Urothelium cell line (cell line): ENCODE measurements at regions not wholly inside any gene's neighbourhood (a gene's known extent, or its start where the extent isn't known, plus 50 kb on each side); places are given as distances from the start of the nearest gene placed in this dataset.

Experiments used
- DNase-seq: peaks from one replicate; pipeline ENCODE4 v3.0.0; 2011; ENCODE audit warnings: low spot score, mixed read lengths
- FAIRE-seq: peaks from 2 replicates; lab custom pipeline; 2011; peaks lifted over from hg19 to GRCh38; lab: Jason Lieb, UNC

DNA sequence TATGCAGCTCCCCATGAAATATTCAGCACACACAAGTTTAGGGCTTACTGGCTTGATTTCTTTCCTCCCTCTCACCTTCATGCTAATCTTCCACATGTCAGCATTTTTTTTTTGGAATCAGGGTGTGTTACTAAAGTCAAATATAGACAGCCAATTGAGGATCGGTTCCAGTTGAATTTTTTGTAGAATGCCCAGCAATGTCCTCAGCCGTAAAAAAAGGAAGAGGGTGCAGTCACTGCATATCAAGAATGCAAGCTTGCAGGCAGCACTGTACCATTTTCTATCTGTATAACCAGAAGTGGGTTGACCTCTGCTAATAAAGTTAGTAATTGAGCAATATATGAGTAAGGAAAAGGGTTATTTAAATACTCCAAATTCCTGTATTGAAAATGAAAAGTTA lies 51.4 kb upstream of the CHMP2B start:
- no peak for DNase-seq
- FAIRE-seq = no peak

DNA sequence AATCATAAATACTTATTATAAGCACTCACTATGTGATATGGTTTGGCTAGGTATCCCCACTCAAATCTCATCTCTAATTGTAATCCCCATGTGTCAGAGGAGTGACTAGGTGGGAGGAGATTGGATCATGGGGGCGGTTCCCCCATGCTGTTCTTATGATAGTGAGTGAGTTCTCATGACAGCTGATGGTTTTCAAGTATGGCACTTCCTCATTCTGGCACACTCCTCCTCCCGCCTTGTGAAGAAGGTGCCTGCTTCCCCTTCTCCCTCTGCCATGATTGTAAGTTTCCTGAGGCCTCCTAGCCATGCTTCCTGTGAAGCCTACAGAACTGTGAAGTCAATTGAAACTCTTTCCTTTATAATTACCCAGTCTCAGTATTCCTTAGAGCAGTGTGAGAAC lies 53.3 kb upstream of the CHMP2B start:
- DNase-seq (no peak), FAIRE-seq (no peak)

DNA sequence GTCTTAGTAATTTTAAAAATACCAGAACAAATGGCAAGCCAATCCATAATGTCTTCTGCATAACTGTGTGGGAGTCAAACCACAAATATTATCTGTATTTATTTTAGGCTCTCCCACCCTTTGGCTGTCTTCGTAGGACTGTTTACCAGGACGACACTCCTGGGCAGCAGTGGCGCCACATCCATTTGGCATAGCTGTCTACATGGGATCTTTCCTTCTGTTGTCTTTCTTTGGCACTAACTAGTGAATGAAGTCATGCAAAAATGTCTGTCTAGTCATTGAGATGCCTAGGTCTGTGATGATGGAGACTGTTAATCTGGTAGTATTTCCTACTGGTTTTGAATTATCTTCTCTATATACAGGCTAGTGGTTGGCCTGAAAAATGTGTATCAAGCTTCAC lies 54.0 kb upstream of the CHMP2B start:
- FAIRE-seq (no peak), DNase-seq (no peak)

DNA sequence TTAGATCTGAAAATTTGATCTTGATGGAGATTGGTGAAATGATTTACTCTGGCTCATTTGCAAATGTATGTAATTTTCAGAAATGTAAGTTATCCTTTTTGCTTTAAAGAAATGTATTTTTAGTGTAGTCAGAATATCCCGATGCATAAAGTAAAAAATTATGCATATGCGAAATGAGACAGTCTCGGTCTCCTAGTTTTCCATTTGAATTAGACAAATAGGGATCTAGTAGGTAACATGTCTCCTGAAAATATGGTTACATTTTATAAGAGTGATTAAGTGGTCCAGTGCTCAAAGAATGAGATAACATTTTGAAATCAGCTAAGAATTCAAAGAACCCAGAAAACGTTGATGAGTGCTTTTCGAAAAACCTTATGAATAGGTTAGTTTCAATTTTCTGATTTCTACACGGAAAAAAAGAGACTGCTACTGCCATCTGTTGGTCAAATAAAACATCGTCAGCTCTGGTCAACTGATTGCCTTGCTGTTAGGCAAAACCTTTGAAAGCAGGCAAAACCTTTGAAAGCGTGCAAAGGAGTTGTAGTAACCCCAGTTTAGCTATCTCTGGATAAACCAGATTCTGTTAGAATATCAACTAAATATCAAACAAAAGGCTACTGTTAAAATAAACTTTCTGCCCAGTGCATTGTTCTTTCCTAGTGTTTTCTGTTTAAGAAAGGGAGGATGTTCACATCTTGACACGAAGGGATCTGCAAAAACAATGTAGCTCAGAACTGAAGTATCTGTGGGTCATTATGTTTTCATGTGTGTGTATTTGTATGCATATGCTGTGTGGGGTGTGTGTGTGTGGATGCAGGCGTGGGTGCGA lies 59.3 kb upstream of the CHMP2B start:
- no peak for FAIRE-seq
- peak; percentile 21 for DNase-seq

DNA sequence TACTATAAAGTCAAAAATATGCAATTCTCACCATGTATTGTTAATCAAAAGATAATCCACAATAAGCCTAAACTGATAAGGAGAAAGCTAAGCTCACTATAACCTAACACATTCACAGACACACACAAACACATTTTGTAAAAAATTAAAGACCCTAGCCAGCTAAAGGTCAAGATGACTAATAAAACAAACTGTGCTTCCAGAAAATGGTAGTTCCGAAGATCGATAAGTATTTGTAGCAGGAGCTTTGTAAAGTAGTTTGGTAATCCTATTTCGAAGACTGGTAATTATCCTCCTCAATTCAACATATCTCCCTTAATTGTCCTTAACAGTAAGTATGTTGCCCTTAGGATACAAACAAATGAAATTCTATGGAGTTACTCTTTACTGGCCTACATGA lies 62.9 kb upstream of the CHMP2B start:
- DNase-seq = no peak
- no peak for FAIRE-seq

DNA sequence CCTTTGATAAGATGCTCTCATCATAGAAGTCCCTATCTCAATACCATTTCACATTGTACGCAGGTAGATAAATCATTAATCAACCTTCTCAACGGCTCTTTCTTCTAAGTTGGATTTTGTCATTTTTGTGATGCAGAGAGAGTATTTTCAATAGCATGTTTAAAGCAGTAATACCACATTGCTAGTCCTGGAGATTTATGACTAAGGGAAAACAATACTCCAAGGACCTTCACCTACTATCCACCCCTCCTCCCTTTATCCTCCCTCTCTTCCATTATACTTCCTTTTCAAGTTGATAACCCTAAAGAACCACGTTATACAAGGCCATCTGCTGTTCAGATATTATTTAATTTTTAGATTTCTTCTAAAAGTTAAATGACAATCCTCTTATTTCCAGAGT lies 65.3 kb upstream of the CHMP2B start:
- no peak for DNase-seq
- no peak for FAIRE-seq

DNA sequence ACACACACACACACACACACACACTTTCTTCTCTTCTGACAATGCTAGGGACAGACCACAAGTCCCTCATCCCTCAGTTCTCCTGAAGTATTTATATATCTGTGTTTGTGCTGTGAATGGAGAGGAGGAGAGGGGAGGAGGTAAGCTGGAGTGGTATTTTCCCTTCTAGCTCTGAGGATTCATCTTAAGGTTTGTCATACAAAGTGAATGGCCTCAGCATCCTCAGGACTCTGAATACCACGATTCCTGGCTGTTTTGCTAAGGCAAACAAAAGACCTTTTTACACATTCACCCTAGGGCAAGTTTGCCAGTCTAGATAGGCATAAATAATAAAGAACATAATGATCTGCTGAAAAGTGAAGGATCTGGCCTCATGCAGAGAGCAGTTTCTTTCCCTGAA lies 65.7 kb upstream of the CHMP2B start:
- DNase-seq = no peak
- no peak for FAIRE-seq

DNA sequence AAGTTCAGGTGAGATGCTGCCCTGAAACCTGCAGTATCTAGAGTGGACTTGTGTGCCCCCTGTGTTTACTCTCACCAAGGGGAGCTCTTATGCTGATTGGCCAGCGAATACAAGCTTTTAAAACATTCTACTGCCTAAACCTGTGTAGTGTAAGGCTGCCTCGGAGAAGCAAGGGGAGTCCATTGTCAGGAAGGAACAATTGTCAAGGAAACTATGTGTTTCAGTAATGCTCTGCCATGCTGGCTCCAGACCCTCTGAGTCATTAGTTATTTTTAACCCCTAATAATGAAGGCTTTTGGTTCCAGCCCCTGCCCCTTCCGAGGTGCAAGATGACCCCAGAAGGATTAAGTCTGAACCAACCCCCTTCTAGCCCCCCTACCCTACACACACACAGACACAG lies 66.1 kb upstream of the CHMP2B start:
- DNase-seq = no peak
- no peak for FAIRE-seq

DNA sequence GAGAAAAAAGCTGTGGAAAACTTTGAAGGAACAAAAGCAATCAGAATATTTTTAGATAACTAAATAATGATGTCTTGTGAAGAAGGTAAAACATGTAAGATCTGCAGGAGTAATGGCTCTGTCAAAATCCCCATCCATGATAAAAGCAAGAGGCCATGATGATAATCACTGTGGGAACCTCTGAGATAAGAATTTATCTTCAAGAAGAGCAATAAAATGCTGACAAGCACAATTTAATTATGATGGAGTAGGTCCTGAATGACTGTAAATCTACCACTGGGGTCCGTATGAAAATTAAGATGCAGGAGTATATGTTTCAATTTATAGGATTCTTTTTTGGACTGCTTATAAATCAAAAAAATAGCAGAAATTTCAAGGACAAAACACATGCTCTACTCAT lies 68.3 kb upstream of the CHMP2B start:
- DNase-seq = no peak
- FAIRE-seq = no peak

DNA sequence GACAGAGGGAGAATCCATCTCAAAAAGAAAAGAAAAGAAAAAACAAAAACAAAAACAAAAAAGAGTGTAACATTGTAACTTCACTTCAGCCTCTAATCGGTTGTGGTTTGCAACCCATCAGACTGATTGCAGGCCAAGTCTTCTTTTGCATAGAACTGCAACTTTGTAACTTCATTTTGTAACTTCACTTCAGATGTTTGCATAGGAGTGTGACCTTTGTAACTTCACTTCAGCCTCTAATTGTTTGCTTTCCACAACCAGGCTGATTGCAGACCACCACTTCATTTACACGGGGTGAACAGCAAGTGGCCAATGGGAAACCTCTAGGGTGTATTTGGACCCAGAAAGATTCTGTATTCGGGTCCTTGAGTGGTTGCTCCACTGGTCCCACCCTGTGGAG lies 79.1 kb upstream of the CHMP2B start:
- FAIRE-seq (no peak), DNase-seq (no peak)

DNA sequence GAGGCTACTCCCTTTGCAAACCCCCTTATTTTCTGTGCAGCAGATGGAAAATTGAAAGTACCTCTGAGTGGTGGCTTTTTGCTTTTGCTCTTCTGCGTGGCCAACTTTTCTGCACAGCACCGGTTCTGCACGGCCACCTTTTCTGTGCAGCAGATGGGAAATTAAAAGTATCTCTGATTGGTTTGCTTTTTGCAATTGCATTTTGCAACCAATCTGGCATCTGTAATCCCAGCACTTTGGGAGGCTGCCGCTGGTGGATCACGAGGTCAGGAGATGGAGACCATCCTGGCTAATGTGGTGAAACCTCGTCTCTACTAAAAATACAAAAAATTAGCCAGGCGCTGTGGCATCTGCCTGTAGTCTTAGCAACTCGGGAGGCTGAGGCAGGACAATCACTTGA lies 79.5 kb upstream of the CHMP2B start:
- no peak for FAIRE-seq

DNA sequence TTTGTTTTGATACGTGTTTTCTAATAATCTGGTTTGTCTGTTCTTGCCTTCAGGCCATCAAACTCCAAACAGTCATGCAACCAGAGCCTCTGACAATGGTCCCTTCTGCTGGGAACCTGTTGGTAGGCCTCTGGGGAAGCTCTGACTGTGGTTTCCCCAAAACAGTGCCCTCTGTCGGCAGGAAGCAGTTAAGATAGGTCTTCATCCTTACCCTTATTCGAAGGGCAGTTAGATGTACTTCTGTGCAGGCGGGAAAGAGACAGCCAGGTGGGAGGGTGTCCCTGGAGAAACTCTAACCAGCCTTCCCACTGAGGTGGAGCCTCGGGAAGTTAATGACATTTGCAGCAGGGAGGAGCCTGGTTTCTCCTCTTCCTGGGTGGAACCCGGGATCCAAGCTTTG lies 81.6 kb upstream of the CHMP2B start:
- DNase-seq (no peak), FAIRE-seq (no peak)

More for the DNA sequence above, 79.5 kb upstream of the CHMP2B start:
- no peak for DNase-seq

DNA sequence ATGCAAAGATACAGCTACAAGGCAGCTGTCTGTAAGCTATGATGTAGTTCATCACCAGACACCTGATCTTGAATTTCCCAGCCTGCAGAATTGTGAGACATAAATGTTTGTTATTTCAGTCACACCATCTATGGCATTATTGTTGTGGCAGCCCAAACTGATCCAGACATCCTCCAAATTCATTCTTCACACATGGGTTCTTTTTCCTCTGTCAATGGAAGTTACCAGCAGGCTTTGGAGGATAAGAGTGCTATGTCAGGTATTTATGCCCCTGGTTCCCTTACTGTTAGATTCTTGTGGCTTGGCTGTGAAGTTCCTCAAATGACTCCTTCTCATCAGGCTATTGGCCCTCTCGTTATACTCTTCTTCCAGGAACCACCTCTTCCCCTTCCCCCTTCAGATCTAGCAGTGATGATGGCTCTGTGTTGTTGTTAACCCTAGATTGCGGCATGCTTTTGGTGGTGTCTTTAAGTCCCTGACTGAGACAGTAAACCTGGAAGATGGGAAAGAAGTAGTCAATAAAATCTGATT lies 91.0 kb upstream of the CHMP2B start:
- no peak for FAIRE-seq
- no peak for DNase-seq

DNA sequence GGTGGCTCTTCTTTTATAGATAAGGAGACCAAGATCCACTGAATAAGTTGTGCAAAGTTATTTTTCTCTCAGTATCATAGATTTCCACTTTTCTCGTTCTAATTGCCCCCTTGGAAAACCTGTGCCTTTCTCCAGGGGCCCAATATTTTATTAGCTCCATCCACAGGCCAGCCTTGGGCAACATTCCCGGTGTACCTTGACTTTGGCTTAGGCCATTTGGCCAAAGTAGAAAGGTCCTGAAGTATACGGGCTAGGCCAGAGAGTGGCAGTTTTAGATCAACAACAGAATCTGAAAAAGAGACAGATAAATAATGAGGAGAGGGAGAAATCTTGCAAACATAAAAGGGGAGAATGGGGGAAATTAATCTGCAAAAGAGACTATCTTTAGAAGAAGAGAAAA lies 91.7 kb upstream of the CHMP2B start:
- no peak for DNase-seq
- FAIRE-seq = no peak

DNA sequence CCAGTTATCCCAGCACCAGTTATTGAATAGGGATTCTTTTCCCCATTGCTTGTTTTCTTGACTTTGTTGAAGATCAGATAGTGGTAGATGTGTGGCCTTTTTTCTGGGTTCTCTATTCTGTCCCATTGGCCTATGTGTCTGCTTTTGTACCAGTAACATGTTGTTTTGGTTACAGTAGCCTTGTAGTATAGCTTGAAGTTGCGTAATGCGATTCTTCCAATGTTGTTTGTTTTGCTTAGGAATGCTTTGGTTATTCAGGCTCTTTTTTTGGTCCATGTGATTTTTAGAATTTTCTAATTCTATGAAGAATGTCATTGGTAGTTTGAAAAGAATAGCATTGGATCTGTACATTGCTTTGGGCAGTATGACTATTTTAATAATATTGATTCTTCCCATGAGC lies 94.3 kb upstream of the CHMP2B start:
- DNase-seq = no peak
- no peak for FAIRE-seq

DNA sequence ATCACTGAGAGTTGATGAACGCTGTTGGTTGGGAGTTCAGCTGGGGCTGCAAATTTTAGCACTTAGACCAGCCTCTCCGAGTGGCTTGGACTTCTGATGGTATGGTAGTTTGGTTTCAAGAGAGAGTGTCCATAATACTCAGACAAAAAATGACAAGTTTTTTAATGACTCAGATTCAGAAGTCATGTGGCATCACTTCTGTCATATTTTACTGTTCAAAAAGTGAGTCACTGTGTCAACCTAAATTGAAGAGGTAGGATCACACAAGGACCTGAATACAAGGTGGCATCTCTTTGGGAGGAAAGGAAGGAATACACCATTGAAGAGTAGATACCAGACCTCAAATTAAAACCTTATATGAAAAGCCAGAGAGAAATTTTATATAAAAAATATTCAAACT lies 99.1 kb upstream of the CHMP2B start:
- DNase-seq = no peak
- no peak for FAIRE-seq

DNA sequence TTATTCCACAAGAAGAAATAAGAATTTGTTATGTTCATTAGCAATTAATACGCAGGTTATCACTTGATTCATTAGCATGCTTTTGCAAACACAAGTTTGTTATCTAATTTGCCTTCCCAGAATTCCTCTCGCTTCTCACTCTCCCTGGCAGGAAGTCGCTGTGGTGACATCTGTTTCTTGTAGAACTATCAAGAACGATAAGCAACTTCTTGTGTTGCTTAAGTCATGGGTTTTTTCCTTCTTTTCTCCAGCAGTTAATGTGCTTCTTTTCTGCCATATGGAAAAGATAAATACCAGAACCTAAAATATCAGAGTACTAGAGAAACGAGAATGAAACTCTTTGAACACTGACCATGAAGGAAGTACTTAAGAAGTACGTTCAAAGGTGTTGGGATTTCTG lies 99.8 kb upstream of the CHMP2B start:
- FAIRE-seq = no peak

DNA sequence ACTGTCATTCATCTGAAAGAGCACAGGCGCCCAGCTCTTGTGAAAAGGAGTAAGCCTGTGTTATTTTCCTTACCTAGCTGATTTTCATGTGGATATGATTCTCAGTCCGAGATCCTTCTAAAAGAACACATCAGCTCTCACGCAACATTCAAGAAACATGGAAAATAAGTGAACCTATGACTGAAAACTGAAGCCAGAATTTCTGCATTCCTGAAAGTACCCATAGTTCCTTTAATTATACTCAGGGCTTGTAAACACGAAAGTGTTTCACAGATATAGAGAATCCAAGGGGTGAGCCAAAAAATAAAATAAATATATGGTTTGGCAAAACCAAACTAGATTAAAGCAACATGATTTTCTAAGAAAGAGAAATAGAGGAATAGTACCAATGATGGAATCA lies 100.8 kb upstream of the CHMP2B start:
- FAIRE-seq = no peak
- DNase-seq = no peak

More for the DNA sequence above, 99.8 kb upstream of the CHMP2B start:
- no peak for DNase-seq

DNA sequence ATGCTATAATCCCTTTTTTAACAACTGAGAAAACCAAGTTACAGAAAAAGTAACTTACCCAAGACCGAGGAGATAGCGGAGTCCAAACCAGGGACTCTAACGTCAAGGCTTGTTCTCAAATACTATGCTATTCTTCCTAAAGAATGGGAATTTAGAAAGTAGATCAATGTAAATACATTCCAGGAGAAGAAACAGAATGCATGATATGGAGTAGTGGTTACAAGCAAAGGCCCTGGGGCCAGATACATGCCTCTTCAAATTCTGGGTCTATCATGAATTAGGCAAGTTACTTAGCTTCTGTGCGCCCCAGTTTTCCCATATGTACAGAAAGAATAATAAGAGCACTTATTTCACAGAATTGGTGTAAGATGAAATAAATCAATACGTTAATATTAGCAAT lies 102.0 kb upstream of the CHMP2B start:
- no peak for FAIRE-seq
- DNase-seq = no peak

DNA sequence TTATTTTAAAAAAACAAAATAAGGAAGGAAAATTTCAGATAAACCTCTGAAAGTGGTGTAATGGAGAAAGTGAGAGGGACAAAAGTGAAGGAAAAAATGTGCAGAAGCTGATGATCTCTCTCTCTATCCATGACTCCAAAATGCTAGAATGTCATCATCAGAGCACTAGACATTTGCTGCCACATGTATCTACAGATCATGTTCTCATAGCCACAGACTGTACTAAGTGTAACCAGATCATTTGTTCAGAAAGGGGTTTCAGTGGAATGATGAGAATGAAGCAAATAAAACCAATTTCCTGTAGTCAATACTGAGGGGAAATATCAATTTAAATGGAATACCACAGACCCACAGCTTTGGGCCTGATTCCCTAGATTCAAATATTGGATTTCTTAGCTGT lies 104.3 kb upstream of the CHMP2B start:
- DNase-seq = no peak
- FAIRE-seq = no peak

DNA sequence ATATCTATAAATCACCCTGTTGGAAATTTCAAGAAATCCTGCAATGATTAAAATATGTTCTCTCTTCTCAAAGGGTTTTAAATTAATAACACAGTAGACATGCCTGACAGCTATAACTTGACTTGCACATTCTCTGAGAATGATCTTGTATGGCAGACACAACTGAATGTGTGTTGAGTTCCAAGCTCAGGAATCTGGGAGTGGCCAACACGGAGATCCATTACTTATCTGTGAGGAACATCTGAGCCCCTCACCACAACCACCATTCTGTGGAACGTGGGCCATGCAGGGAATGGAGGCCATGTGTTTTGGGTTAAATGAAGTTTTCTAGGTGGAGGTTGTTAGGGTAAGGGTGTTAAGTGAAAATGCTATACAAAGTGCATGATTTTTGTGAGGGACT lies 105.3 kb upstream of the CHMP2B start:
- DNase-seq (no peak), FAIRE-seq (no peak)

DNA sequence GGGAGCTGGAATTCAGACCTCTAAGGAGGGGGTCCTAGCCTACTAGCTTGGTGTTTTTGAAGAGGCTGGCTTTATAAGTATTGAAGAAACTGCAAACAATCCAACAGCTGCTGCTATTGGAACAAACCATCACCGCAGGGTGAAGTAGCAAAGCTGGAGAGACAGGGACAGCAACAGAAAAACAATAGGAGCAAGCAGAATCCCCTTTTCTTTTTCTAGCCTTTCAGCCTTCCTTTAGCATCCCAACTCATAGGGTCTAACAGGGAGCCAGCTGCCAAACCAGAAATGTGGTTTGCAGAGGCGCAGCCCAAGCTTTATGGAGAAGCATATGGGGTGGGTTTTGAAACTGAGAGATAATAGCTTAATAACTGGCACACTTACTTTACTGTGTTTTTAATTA lies 106.2 kb upstream of the CHMP2B start:
- no peak for FAIRE-seq

DNA sequence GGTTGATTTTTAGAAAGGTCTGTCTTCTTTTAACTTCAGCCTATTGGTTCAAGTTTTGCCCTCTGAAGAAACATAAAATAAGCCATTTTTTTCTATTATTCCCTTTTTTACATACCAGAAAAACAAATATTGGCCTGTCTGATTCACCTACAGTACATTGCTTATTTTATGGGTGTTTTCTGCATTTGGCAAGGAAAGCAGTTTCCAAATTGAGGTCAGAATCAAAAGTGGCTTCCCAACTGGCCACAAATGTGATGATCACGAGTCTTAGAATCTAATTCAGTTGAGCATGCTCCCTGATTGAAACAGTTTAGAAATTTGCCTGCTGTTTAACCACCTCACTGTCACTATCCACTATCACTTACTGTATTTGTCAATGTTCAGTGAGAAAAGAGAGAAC lies 106.9 kb upstream of the CHMP2B start:
- no peak for DNase-seq
- FAIRE-seq = no peak

More for the DNA sequence above, 106.2 kb upstream of the CHMP2B start:
- DNase-seq = no peak
